22Rv1 (cell line): ENCODE measurements at regions not wholly inside any gene's neighbourhood (a gene's known extent, or its start where the extent isn't known, plus 50 kb on each side); places are given as distances from the start of the nearest gene placed in this dataset.

ENCODE experiments used
- H3K27ac ChIP-seq: fragments of 450-650 bp; 2 replicates; pipeline ENCODE4 v1.5.1; 2017
- ZFX ChIP-seq: fragments of 450-650 bp; IDR thresholded peaks from 2 replicates; pipeline ENCODE4 v1.6.1; 2017; ENCODE audit warnings: antibody characterized with exemption, borderline replicate concordance
- TF ChIP-seq, protein P1 (sequence below): fragments of 450-650 bp; IDR thresholded peaks from 2 replicates; pipeline ENCODE4 v1.5.1; 2017; ENCODE audit warnings: mild to moderate bottlenecking

DNA sequence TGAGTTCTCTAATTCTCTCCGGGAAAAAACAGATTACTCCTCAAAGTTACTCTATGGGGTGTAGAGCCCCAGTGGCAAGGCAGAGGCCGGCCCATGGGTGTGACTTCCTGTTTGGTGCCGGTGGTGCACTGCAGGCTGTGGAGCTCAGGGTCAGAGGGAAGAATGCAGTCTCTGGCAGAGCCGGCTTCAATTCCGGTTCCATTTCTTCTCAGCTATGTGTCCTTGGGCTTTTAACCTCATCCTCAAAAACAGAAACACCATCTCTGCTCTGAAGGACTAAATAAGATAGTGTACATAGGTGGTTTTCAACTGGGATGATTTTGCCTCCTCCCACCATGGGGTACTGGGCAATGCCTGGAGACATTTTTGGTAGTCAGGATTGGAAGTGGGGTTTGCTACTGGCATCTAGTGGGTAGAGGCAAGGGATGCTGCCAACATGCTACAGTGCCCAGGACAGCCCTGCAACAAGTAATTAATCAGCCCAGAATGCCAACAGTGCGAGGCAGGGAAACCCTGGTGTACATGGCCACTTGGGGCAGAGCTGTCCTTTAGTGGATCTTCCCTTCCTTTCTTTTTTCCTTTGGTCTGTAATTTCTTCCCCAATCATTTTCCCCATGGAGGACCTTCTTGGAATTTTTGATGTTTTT is 81.2 kb downstream of the INSIG2 start:
- H3K27ac ChIP-seq = no peak overlapping the region
- TF ChIP-seq ZFX = no peak
- TF ChIP-seq, protein P1, sequence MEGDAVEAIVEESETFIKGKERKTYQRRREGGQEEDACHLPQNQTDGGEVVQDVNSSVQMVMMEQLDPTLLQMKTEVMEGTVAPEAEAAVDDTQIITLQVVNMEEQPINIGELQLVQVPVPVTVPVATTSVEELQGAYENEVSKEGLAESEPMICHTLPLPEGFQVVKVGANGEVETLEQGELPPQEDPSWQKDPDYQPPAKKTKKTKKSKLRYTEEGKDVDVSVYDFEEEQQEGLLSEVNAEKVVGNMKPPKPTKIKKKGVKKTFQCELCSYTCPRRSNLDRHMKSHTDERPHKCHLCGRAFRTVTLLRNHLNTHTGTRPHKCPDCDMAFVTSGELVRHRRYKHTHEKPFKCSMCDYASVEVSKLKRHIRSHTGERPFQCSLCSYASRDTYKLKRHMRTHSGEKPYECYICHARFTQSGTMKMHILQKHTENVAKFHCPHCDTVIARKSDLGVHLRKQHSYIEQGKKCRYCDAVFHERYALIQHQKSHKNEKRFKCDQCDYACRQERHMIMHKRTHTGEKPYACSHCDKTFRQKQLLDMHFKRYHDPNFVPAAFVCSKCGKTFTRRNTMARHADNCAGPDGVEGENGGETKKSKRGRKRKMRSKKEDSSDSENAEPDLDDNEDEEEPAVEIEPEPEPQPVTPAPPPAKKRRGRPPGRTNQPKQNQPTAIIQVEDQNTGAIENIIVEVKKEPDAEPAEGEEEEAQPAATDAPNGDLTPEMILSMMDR = no peak

DNA sequence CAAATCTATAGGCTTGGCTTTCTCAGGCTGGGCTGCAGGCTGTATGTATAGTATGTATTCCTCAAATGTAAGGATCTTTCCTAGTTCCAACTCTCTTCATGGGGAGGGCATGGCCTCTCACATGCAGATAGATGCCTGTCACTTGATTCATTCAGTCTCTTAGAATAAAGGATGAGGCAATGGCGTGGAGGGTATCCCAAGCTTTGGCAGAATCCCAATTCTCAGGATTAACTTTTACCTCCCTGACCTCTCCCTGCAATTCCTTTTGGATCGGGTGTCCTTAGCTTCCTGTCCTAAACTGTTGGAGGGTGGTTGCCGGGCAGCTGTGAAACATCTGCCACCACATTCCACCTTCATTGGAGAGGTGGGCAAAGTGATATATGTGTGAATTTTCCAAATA is 80.3 kb downstream of the INSIG2 start:
- TF ChIP-seq ZFX = no peak
- TF ChIP-seq, protein P1 = no peak
- H3K27ac ChIP-seq = no peak overlapping the region

- no peak overlapping the region for H3K27ac ChIP-seq
- TF ChIP-seq, protein P1 = no peak
- TF ChIP-seq ZFX = no peak
Measured at GRCh38 chr2:118167026-118167425, 78.8 kb downstream of the INSIG2 start.

DNA sequence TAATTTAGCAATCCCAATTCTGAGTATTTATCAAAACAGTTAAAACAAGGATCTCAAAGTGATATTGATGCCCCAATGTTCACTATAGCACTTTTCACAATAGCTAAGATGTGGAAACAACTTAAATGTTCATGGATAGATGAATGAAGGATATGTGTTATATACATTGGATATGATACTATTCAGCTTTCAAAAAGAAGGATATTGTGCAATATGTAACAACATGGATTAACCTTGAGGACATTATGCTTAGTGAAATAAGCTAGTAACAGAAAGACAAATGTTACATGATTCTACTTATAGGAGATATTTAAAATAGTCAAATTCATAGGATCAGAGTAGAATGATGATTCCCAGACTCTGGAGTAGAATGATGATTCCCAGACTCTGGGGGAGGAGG is 78.0 kb downstream of the INSIG2 start:
- no peak for TF ChIP-seq ZFX
- TF ChIP-seq, protein P1 = no peak
- H3K27ac ChIP-seq = no peak overlapping the region

DNA sequence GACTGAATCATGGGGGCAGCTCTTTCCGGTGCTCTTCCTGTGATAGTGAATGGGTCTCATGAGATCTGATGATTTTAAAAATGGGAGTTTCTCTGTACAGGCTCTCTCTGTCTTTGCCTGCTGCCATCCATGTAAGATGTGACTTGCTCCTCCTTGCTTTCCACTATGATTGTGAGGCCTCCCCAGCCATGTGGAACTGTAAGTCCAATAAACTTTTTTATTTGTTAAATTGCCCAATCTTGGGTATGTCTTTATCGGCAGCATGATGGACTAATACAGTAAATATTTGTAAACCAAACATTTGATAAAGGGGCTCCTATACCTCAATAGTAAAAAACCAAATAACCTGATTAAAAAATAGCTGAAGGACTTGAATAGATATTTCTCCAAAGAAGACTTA is 77.3 kb downstream of the INSIG2 start:
- H3K27ac ChIP-seq = no peak overlapping the region
- TF ChIP-seq, protein P1 = no peak
- no peak for TF ChIP-seq ZFX
